Mesenchymal stem cell (in vitro differentiated cells and primary cell): ENCODE measurements at regions not wholly inside any gene's neighbourhood (a gene's known extent, or its start where the extent isn't known, plus 50 kb on each side); places are given as distances from the start of the nearest gene placed in this dataset.

Experiments
- DNase-seq: peaks from one replicate; pipeline ENCODE4 v3.0.0-alpha.2; 2013
- H2AFZ ChIP-seq: one replicate; pipeline ENCODE4 v1.6.1; 2013; ENCODE audit warnings: low read depth, mild to moderate bottlenecking, control low read depth, inconsistent platforms, low read length, moderate library complexity
- H2AK5ac ChIP-seq: 2 replicates; pipeline ENCODE4 v1.6.1; 2013; ENCODE audit warnings: low read length, moderate library complexity, mild to moderate bottlenecking, inconsistent platforms; ENCODE audit not compliant: severe bottlenecking
- H2BK120ac ChIP-seq: one replicate; pipeline ENCODE4 v1.6.1; 2013; ENCODE audit warnings: low read depth, mild to moderate bottlenecking, inconsistent platforms, low read length, moderate library complexity
- H2BK12ac ChIP-seq, 2 experiments: one replicate each; pipeline ENCODE4 v1.6.1; 2013; ENCODE audit warnings: inconsistent platforms in 2 of 2, low read length in 2 of 2, mild to moderate bottlenecking in 2 of 2, moderate library complexity in 2 of 2, control low read depth in 1 of 2
- H2BK15ac ChIP-seq: one replicate; pipeline ENCODE4 v1.6.1; 2013; ENCODE audit warnings: mild to moderate bottlenecking, low read depth, inconsistent platforms; ENCODE audit not compliant: poor library complexity, severe bottlenecking
- H2BK5ac ChIP-seq: 2 replicates; pipeline ENCODE4 v1.6.1; 2013; ENCODE audit warnings: low read depth, mild to moderate bottlenecking, low read length, control low read depth, inconsistent platforms; ENCODE audit not compliant: poor library complexity, severe bottlenecking
- H3K14ac ChIP-seq, 2 experiments: one replicate each; pipeline ENCODE4 v1.6.1; 2013; ENCODE audit warnings: inconsistent platforms in 2 of 2, low read length in 2 of 2, control low read depth in 1 of 2, mild to moderate bottlenecking in 1 of 2, moderate library complexity in 1 of 2
- H3K18ac ChIP-seq, 2 experiments: one replicate each; pipeline ENCODE4 v1.6.1; 2013; ENCODE audit warnings: inconsistent platforms in 2 of 2, low read length in 2 of 2, control low read depth in 1 of 2, low read depth in 1 of 2, mild to moderate bottlenecking in 1 of 2
- H3K23ac ChIP-seq, 2 experiments: one replicate each; pipeline ENCODE4 v1.6.1; 2013; ENCODE audit warnings: inconsistent platforms in 2 of 2, low read length in 2 of 2, mild to moderate bottlenecking in 2 of 2, moderate library complexity in 2 of 2, control low read depth in 1 of 2
- H3K27ac ChIP-seq: 2 replicates; pipeline ENCODE4 v1.5.1; 2013; ENCODE audit warnings: mild to moderate bottlenecking, moderate library complexity, low read length, control low read depth, inconsistent platforms; ENCODE audit not compliant: poor library complexity, severe bottlenecking
- H3K27me3 ChIP-seq, 2 experiments: 2 replicates each; pipeline versions ENCODE4 v1.6.1 to v1.7.0; 2013; ENCODE audit warnings: low read length in 2 of 2, mild to moderate bottlenecking in 2 of 2, moderate library complexity in 2 of 2, control low read depth in 1 of 2, inconsistent platforms in 1 of 2; ENCODE audit not compliant: control insufficient read depth in 1 of 2, insufficient read depth in 1 of 2
- H3K36me3 ChIP-seq, 2 experiments: 2 replicates each; pipeline versions ENCODE4 v1.6.1 to v1.7.0; 2013; ENCODE audit warnings: low read length in 2 of 2, control low read depth in 1 of 2, inconsistent platforms in 1 of 2, low read depth in 1 of 2, mild to moderate bottlenecking in 1 of 2; ENCODE audit not compliant: insufficient read depth in 2 of 2, control insufficient read depth in 1 of 2
- H3K4ac ChIP-seq, 2 experiments: one replicate each; pipeline ENCODE4 v1.6.1; 2013; ENCODE audit warnings: inconsistent platforms in 2 of 2, low read length in 2 of 2, mild to moderate bottlenecking in 2 of 2, moderate library complexity in 2 of 2, control low read depth in 1 of 2, low read depth in 1 of 2
- H3K4me1 ChIP-seq: 2 replicates; pipeline ENCODE4 v1.6.1; 2013; ENCODE audit warnings: low read depth, low read length, control low read depth; ENCODE audit not compliant: control insufficient read depth, insufficient read depth
- H3K4me2 ChIP-seq: 2 replicates; pipeline ENCODE4 v1.6.1; 2013; ENCODE audit warnings: low read length, mild to moderate bottlenecking, inconsistent platforms; ENCODE audit not compliant: poor library complexity, severe bottlenecking
- H3K4me3 ChIP-seq, 2 experiments: 2 replicates each; pipeline versions ENCODE4 v1.5.1 to v1.7.0; 2013; ENCODE audit warnings: low read length in 2 of 2, mild to moderate bottlenecking in 2 of 2, control low read depth in 1 of 2, low read depth in 1 of 2; ENCODE audit not compliant: insufficient read depth in 1 of 2
- H3K79me1 ChIP-seq: replicated peaks from 2 replicates; pipeline ENCODE4 v1.6.1; 2013; ENCODE audit warnings: mild to moderate bottlenecking, control low read depth, low read length, inconsistent platforms; ENCODE audit not compliant: poor library complexity, severe bottlenecking
- H3K9ac ChIP-seq: 2 replicates; pipeline ENCODE4 v1.7.0; 2013; ENCODE audit warnings: mild to moderate bottlenecking, low read length, moderate library complexity
- H3K9me3 ChIP-seq: 2 replicates; pipeline ENCODE4 v1.7.0; 2013; ENCODE audit warnings: mild to moderate bottlenecking, low read length; ENCODE audit not compliant: control insufficient read depth
- H4K8ac ChIP-seq: one replicate; pipeline ENCODE4 v1.6.1; 2013; ENCODE audit warnings: inconsistent platforms, mild to moderate bottlenecking, low read length, moderate library complexity
- H4K91ac ChIP-seq: one replicate; pipeline ENCODE4 v1.6.1; 2013; ENCODE audit warnings: mild to moderate bottlenecking, low read length, inconsistent platforms
- WGBS: methylation state at CpG from one replicate; pipeline ENCODE4 v1.1.7; 2013; ENCODE audit warnings: mixed read lengths; 5-methylcytosine and 5-hydroxymethylcytosine counted together

DNA sequence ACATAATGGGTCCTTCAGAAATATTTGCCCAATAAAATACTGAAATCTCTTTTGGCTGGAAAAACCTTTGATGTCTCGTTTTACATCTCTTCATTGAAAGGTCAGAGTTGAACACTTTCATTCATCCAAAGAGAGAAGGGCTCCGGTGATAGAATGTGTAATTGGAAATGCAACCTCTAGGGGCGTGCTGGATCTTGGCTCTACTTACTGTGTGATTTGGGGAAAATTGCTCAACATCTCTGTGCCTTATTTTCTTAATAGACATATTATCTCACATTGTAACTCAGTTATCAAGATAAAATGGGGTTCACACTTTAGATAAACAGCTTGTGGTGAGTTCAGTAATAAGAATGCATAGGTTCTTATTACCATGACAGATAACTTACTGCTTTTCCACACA, 1444.1 kb downstream of the SLITRK5 start:
- Histone ChIP-seq H3K14ac (no peak overlapping the region), H2BK12ac (no peak overlapping the region), H3K36me3 (no peaks in the 10 kb centered on the region), H4K8ac (no peak overlapping the region), H3K79me1 (no peaks in the 10 kb centered on the region), H2AFZ (no peak overlapping the region), H4K91ac (no peak overlapping the region), H2BK120ac (no peak overlapping the region), H3K4me2 (no peak overlapping the region), H2AK5ac (no peak overlapping the region), H3K9ac (no peak overlapping the region), H3K18ac (no peak overlapping the region), H3K23ac (no peak overlapping the region), H2BK5ac (no peak overlapping the region), H3K27me3 (no peaks in the 10 kb centered on the region), H3K4me3 (no peak overlapping the region), H3K4ac (no peak overlapping the region), H3K9me3 (no peaks in the 10 kb centered on the region), H3K27ac (no peak overlapping the region), H3K4me1 (no peaks in the 10 kb centered on the region), H2BK15ac (no peak overlapping the region)
- DNase-seq, result no peak
- no CpG with 5 or more reads among the region's 3 CpGs for WGBS

DNA sequence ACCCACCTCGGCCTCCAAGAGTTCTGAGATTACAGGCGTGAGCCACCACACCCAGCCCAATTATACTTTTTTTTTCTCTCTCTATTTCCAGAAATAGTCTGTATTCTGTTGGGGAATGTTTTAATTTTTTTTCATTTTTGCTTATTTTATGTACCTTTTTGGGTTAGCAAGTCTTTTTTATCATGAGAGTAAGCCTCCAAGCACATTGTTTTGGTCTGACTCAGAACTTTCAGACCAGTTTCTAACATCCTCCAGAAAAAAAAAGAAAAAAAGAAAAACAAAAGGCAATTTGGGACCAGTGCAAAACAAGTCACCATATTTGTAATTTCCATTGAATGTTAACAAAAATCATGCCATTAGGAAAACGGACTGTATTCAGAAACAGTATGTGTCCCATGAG, 1465.5 kb downstream of the SLITRK5 start:
- Histone ChIP-seq H3K4me1 (no peaks in the 10 kb centered on the region), H3K18ac (no peak overlapping the region), H3K9me3 (no peaks in the 10 kb centered on the region), H3K79me1 (no peaks in the 10 kb centered on the region), H4K91ac (no peak overlapping the region), H3K4me2 (no peak overlapping the region), H3K9ac (no peak overlapping the region), H3K27me3 (no peaks in the 10 kb centered on the region), H2BK5ac (no peak overlapping the region), H3K4me3 (no peak overlapping the region), H2AFZ (no peak overlapping the region), H3K4ac (no peak overlapping the region), H3K36me3 (no peaks in the 10 kb centered on the region), H2BK120ac (no peak overlapping the region), H4K8ac (no peak overlapping the region), H3K27ac (no peak overlapping the region), H2BK12ac (no peak overlapping the region), H3K14ac (no peak overlapping the region), H2BK15ac (no peak overlapping the region), H2AK5ac (no peak overlapping the region), H3K23ac (no peak overlapping the region)
- DNase-seq, result no peak
- WGBS, result no CpG with 5 or more reads among the region's 3 CpGs

GRCh38 chr13:89150362-89150761, 1479.2 kb downstream of the SLITRK5 start:
- Histone ChIP-seq H2AK5ac (no peak overlapping the region), H3K9ac (no peak overlapping the region), H3K23ac (no peak overlapping the region), H2BK12ac (no peak overlapping the region), H2BK15ac (no peak overlapping the region), H4K8ac (no peak overlapping the region), H3K4ac (no peak overlapping the region), H3K4me2 (no peak overlapping the region), H2BK120ac (no peak overlapping the region), H3K36me3 (no peaks in the 10 kb centered on the region), H3K14ac (no peak overlapping the region), H3K27ac (no peak overlapping the region), H3K4me3 (no peak overlapping the region), H2AFZ (no peak overlapping the region), H3K18ac (no peak overlapping the region), H4K91ac (no peak overlapping the region), H3K9me3 (peaks cover 11% of the 10 kb centered on the region), H3K79me1 (no peaks in the 10 kb centered on the region), H3K27me3 (no peaks in the 10 kb centered on the region), H2BK5ac (no peak overlapping the region), H3K4me1 (no peaks in the 10 kb centered on the region)
- peak; percentile 58 for DNase-seq

DNA sequence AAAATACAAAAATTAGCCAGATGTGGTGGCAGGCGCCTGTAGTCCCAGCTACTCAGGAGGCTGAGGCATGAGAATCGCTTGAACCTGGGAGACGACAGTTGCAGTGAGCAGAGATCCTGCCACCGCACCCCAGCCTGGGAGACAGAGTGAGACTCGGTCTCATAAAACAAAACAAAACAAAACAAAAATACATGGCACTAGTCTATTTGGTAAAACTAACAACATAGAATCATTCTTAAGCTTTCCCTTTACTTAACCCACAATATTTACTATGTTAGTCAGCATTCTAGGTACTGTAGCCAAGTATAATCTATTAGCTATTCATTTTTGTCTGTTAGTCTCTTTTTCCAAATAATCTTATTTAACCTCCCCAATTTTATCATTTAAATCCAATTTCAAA, 1482.8 kb downstream of the SLITRK5 start:
- no peak overlapping the region for H3K27ac ChIP-seq
- H3K27me3 ChIP-seq, result no peaks in the 10 kb centered on the region
- no peak overlapping the region for H2BK5ac ChIP-seq
- H4K91ac ChIP-seq, result no peak overlapping the region
- H3K4me3 ChIP-seq, result no peak overlapping the region
- peaks cover 8% of the 10 kb centered on the region for H3K9me3 ChIP-seq
- no peak overlapping the region for H2BK120ac ChIP-seq
- no peaks in the 10 kb centered on the region for H3K36me3 ChIP-seq
- no peak overlapping the region for H2BK15ac ChIP-seq
- no peak overlapping the region for H3K4ac ChIP-seq
- no peak overlapping the region for H3K23ac ChIP-seq
- no peaks in the 10 kb centered on the region for H3K79me1 ChIP-seq
- no peak overlapping the region for H2AK5ac ChIP-seq
- DNase-seq, result no peak
- H2AFZ ChIP-seq, result no peak overlapping the region
- 96% methylated on average over 5 of the region's 5 CpGs for WGBS
- no peak overlapping the region for H4K8ac ChIP-seq
- H3K18ac ChIP-seq, result no peak overlapping the region
- H3K4me1 ChIP-seq, result no peaks in the 10 kb centered on the region
- H3K4me2 ChIP-seq, result no peak overlapping the region
- H3K14ac ChIP-seq, result no peak overlapping the region
- no peak overlapping the region for H2BK12ac ChIP-seq
- no peak overlapping the region for H3K9ac ChIP-seq
